MM.1S (cell line): ENCODE measurements at regions not wholly inside any gene's neighbourhood (a gene's known extent, or its start where the extent isn't known, plus 50 kb on each side); places are given as distances from the start of the nearest gene placed in this dataset.
A peak's percentile ranks its signal among the peaks of the same experiment; 100 is the strongest.

ENCODE experiments used
- DNase-seq: peaks from one replicate; pipeline ENCODE4 v3.0.0-alpha.2; 2015
- H2AFZ ChIP-seq: fragments of 300-600 bp; sonication (generic); 2 replicates; pipeline ENCODE4 v1.6.0; 2016; ENCODE audit warnings: antibody characterized with exemption, low read length
- H3F3A ChIP-seq: fragments of 300-600 bp; sonication (generic); 2 replicates; pipeline ENCODE4 v1.6.1; 2016; ENCODE audit warnings: mild to moderate bottlenecking, antibody characterized with exemption, low read length, moderate library complexity, mixed read lengths; ENCODE audit not compliant: insufficient read depth
- H3K27ac ChIP-seq: fragments of 300-600 bp; sonication (generic); 2 replicates; pipeline ENCODE4 v1.5.1; 2016; ENCODE audit warnings: mild to moderate bottlenecking, low read length
- H3K27me3 ChIP-seq: fragments of 300-600 bp; sonication (generic); replicated peaks from 2 replicates; pipeline ENCODE4 v1.6.0; 2016; ENCODE audit warnings: low read length; ENCODE audit not compliant: insufficient read depth
- H3K36me3 ChIP-seq: fragments of 300-600 bp; sonication (generic); replicated peaks from 2 replicates; pipeline ENCODE4 v1.6.1; 2016; ENCODE audit warnings: mild to moderate bottlenecking, low read length, mixed read lengths; ENCODE audit not compliant: insufficient read depth
- H3K4me1 ChIP-seq: fragments of 300-600 bp; sonication (generic); 2 replicates; pipeline ENCODE4 v1.6.1; 2016; ENCODE audit warnings: low read length, mixed read lengths
- H3K4me2 ChIP-seq: fragments of 300-600 bp; sonication (generic); 2 replicates; pipeline ENCODE4 v1.6.0; 2016; ENCODE audit warnings: low read depth, low read length
- H3K4me3 ChIP-seq: fragments of 300-600 bp; sonication (generic); 2 replicates; pipeline ENCODE4 v1.5.1; 2016; ENCODE audit warnings: low read length, mixed read lengths
- H3K79me2 ChIP-seq: fragments of 300-600 bp; sonication (generic); 2 replicates; pipeline ENCODE4 v1.6.1; 2016; ENCODE audit warnings: mixed run types, low read length, mixed read lengths
- H3K9ac ChIP-seq: fragments of 300-600 bp; sonication (generic); 2 replicates; pipeline ENCODE4 v1.6.1; 2016; ENCODE audit warnings: low read length, mixed read lengths
- H3K9me2 ChIP-seq: fragments of 300-600 bp; sonication (generic); replicated peaks from 2 replicates; pipeline ENCODE4 v1.6.1; 2016; ENCODE audit warnings: mild to moderate bottlenecking, low read length, mixed read lengths; ENCODE audit not compliant: insufficient read depth
- H3K9me3 ChIP-seq: fragments of 300-600 bp; sonication (generic); replicated peaks from 2 replicates; pipeline ENCODE4 v1.6.1; 2016; ENCODE audit warnings: mild to moderate bottlenecking, low read length, mixed read lengths; ENCODE audit not compliant: insufficient read depth
- H4K20me1 ChIP-seq: fragments of 300-600 bp; sonication (generic); 2 replicates; pipeline ENCODE4 v1.6.1; 2016; ENCODE audit warnings: mild to moderate bottlenecking, low read length, moderate library complexity, mixed read lengths; ENCODE audit not compliant: insufficient read depth
- CTCF ChIP-seq: fragments of 300-600 bp; sonication (generic); IDR thresholded peaks from 2 replicates; pipeline ENCODE4 v1.5.1; 2016; ENCODE audit warnings: antibody characterized with exemption, low read length, mixed read lengths
- EZH2 ChIP-seq: fragments of 300-600 bp; sonication (generic); optimal IDR thresholded peaks from 2 replicates; pipeline ENCODE3; 2017; ENCODE audit warnings: low read depth, mild to moderate bottlenecking, antibody characterized with exemption, low read length, mixed read lengths
- EZH2phosphoT487 ChIP-seq: fragments of 300-600 bp; sonication (generic); IDR thresholded peaks from 2 replicates; pipeline ENCODE4 v1.6.1; 2018; ENCODE audit warnings: antibody characterized with exemption, low read length

GRCh38 chr1:195902779-195903178 is 705.5 kb downstream of the KCNT2 start:
- no peak overlapping the region for H3K9ac ChIP-seq

GRCh38 chr1:195899762-195900352 is 708.4 kb downstream of the KCNT2 start:
- H3K27ac ChIP-seq: no peak overlapping the region
- H3K4me1 ChIP-seq: 0 out of 2 replicates have a peak, but pooled peaks cover 3% of the 10 kb centered on the region
- no peaks in the 10 kb centered on the region for H4K20me1 ChIP-seq
- H3K36me3 ChIP-seq: no peaks in the 10 kb centered on the region
- TF ChIP-seq CTCF (no peak), EZH2 (no peak), EZH2phosphoT487 (no peak)
- no peak for DNase-seq
- no peaks in the 10 kb centered on the region for H3K9me3 ChIP-seq
- H3F3A ChIP-seq: no peaks in the 10 kb centered on the region
- H2AFZ ChIP-seq: no peak overlapping the region
- no peaks in the 10 kb centered on the region for H3K27me3 ChIP-seq
- no peaks in the 10 kb centered on the region for H3K9me2 ChIP-seq
- H3K9ac ChIP-seq: no peak overlapping the region
- no peak overlapping the region for H3K4me2 ChIP-seq
- no peaks in the 10 kb centered on the region for H3K79me2 ChIP-seq
- no peak overlapping the region for H3K4me3 ChIP-seq

More at GRCh38 chr1:195902779-195903178, 705.5 kb downstream of the KCNT2 start:
- no peak for DNase-seq
- no peaks in the 10 kb centered on the region for H3F3A ChIP-seq
- no peak overlapping the region for H3K4me2 ChIP-seq
- TF ChIP-seq EZH2 (no peak), CTCF (no peak), EZH2phosphoT487 (no peak)
- no peaks in the 10 kb centered on the region for H4K20me1 ChIP-seq
- no peak overlapping the region for H3K4me3 ChIP-seq
- no peaks in the 10 kb centered on the region for H3K27me3 ChIP-seq
- H3K36me3 ChIP-seq: no peaks in the 10 kb centered on the region
- no peak overlapping the region for H3K27ac ChIP-seq
- H3K9me3 ChIP-seq: no peaks in the 10 kb centered on the region
- H2AFZ ChIP-seq: no peak overlapping the region
- no peaks in the 10 kb centered on the region for H3K9me2 ChIP-seq
- H3K4me1 ChIP-seq: 0 out of 2 replicates have a peak, but pooled peaks cover 3% of the 10 kb centered on the region
- H3K79me2 ChIP-seq: no peaks in the 10 kb centered on the region

DNA sequence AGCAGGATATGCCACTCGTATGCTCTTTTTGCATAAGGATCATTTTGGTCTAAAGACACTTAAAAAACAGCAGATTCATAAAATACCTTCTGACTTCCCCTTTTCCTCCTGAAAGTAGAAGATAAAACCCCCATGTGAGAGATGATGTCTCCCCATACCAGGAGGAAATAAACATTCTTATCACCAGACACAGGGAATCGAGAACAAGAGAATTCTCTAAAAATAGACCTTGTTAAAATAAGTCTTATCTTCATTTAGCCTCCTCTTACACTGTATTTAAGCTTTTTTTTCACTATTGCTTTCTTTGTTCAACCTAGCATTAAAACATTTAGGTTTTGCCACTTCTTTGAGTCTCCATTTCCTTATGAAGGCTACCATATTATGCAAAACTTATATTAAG is 709.3 kb downstream of the KCNT2 start:
- no peak overlapping the region for H3K4me3 ChIP-seq
- H3K4me2 ChIP-seq: peak overlapping the region; percentile 10; the same call in 1 of the 2 replicates
- no peaks in the 10 kb centered on the region for H3K79me2 ChIP-seq
- no peaks in the 10 kb centered on the region for H3K9me3 ChIP-seq
- H3F3A ChIP-seq: no peaks in the 10 kb centered on the region
- DNase-seq: no peak
- TF ChIP-seq CTCF (no peak), EZH2 (no peak), EZH2phosphoT487 (no peak)
- H3K27me3 ChIP-seq: no peaks in the 10 kb centered on the region
- H3K27ac ChIP-seq: no peak overlapping the region
- no peaks in the 10 kb centered on the region for H3K9me2 ChIP-seq
- H3K36me3 ChIP-seq: no peaks in the 10 kb centered on the region
- H2AFZ ChIP-seq: no peak overlapping the region
- 0 out of 2 replicates have a peak, but pooled peaks cover 3% of the 10 kb centered on the region for H3K4me1 ChIP-seq
- H3K9ac ChIP-seq: no peak overlapping the region
- no peaks in the 10 kb centered on the region for H4K20me1 ChIP-seq
